ENCODE measurements at regions not wholly inside any gene's neighbourhood (a gene's known extent, or its start where the extent isn't known, plus 50 kb on each side); places are given as distances from the start of the nearest gene placed in this dataset.
"Not testable (repeated sequence)": the region's sequence is repeated elsewhere in the genome, so short reads cannot be mapped to it uniquely, and the experiment has no call there.

- 48 to 50% methylated on average over 4 of the region's 4 CpGs for WGBS, 2 donors
- no peak for DNase-seq (ENCODE audit: low spot score in 2 of 2)
- TF ChIP-seq CTCF (IDR thresholded peaks at IDR 0.05) (no peak), POLR2A (IDR thresholded peaks at IDR 0.05) (no peak)
- no peak overlapping the region for H3K4me3 ChIP-seq (ENCODE audit: low read depth, poor library complexity, severe bottlenecking)
- intact Hi-C loops (cut with DNase I; ENCODE audit: low total_unique reads) = no loop called here
Measured at GRCh38 chr6:120279466-120280167, 930.1 kb upstream of the MAN1A1 start.

- intact Hi-C loops (cut with DNase I; ENCODE audit: low total_unique reads) = no loop called here
- TF ChIP-seq POLR2A (IDR thresholded peaks at IDR 0.05) (no peak), CTCF (IDR thresholded peaks at IDR 0.05) (no peak)
- DNase-seq (ENCODE audit: low spot score in 2 of 2) = no peak
- H3K4me3 ChIP-seq (ENCODE audit: low read depth, poor library complexity, severe bottlenecking) = no peak overlapping the region
- 39 to 48% methylated on average over 2 of the region's 2 CpGs for WGBS, 2 donors
Measured at GRCh38 chr6:120278689-120279396, 929.3 kb upstream of the MAN1A1 start.

DNA sequence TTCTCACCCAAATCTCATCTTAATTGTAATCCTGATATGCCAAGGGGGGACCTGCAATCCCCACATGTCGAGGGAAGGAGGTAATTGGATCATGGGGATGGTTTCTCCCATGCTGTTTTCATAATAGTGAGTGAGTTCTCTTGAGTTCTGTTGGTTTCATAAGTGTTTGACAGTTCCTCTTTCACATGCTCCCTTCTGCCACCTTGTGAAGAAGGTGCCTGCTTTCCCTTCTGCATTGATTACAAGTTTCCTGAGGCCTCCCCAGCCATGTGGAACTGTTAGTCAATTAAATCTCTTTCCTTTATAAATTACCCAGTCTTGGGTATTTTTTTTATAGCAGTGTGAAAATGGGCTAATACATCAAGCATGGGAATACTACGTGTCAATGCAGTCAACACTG is 925.0 kb upstream of the MAN1A1 start:
- no peak overlapping the region for H3K4me3 ChIP-seq (ENCODE audit: low read depth, poor library complexity, severe bottlenecking)
- DNase-seq (ENCODE audit: low spot score in 2 of 2) = no peak
- TF ChIP-seq CTCF (IDR thresholded peaks at IDR 0.05) (no peak), POLR2A (IDR thresholded peaks at IDR 0.05) (no peak)
- intact Hi-C loops (cut with DNase I; ENCODE audit: low total_unique reads) = no loop called here
- 68 to 75% methylated on average over 2 of the region's 2 CpGs for WGBS, 2 donors

- no peak for DNase-seq (ENCODE audit: low spot score in 2 of 2)
- WGBS, 2 donors = 72% methylated on average over 3 of the region's 3 CpGs
- intact Hi-C loops (cut with DNase I; ENCODE audit: low total_unique reads) = no loop called here
- H3K4me3 ChIP-seq (ENCODE audit: low read depth, poor library complexity, severe bottlenecking) = no peak overlapping the region
- TF ChIP-seq CTCF (IDR thresholded peaks at IDR 0.05) = no peak
Measured at GRCh38 chr6:120273411-120273810, 923.9 kb upstream of the MAN1A1 start.

- TF ChIP-seq POLR2A (IDR thresholded peaks at IDR 0.05) (no peak), CTCF (IDR thresholded peaks at IDR 0.05) (no peak)
- no peak overlapping the region for H3K4me3 ChIP-seq (ENCODE audit: low read depth, poor library complexity, severe bottlenecking)
- no peak for DNase-seq (ENCODE audit: low spot score in 2 of 2)
- intact Hi-C loops (cut with DNase I; ENCODE audit: low total_unique reads) = no loop called here
Measured at GRCh38 chr6:120272038-120272437, 922.5 kb upstream of the MAN1A1 start.

GRCh38 chr6:120268256-120268655 is 918.7 kb upstream of the MAN1A1 start:
- DNase-seq (ENCODE audit: low spot score in 2 of 2); intact Hi-C loops (cut with DNase I; ENCODE audit: low total_unique reads); H3K4me3 ChIP-seq (ENCODE audit: low read depth, poor library complexity, severe bottlenecking): not testable (repeated sequence)
- 90 to 95% methylated on average over 8 to 9 of the region's 9 CpGs for WGBS, 2 donors

Data from lower leg skin (tissue), 4 donors.